HG02981 (cell line): ENCODE measurements at regions not wholly inside any gene's neighbourhood (a gene's known extent, or its start where the extent isn't known, plus 50 kb on each side); places are given as distances from the start of the nearest gene placed in this dataset.
"Not testable (repeated sequence)": the region's sequence is repeated elsewhere in the genome, so short reads cannot be mapped to it uniquely, and the experiment has no call there.

Experiments used
- ATAC-seq: cut with Tn5 transposase; IDR thresholded peaks from one replicate; pipeline ENCODE4 v1.9.1; 2021; ENCODE audit warnings: mild to moderate bottlenecking, moderate library complexity; ENCODE audit not compliant: unreplicated experiment

GRCh38 chr21:28224191-28224726 is 768.4 kb downstream of the LTN1 start:
- ATAC-seq, result no peak

GRCh38 chr21:28221984-28222383 is 770.7 kb downstream of the LTN1 start:
- no peak for ATAC-seq

- no peak for ATAC-seq
Measured at GRCh38 chr21:28220680-28221079, 772.0 kb downstream of the LTN1 start.

- ATAC-seq, result no peak
Measured at GRCh38 chr21:28216976-28217523, 775.6 kb downstream of the LTN1 start.

GRCh38 chr21:28215214-28215954 is 777.3 kb downstream of the LTN1 start:
- ATAC-seq, result no peak

- no peak for ATAC-seq
Measured at GRCh38 chr21:28214786-28215185, 777.9 kb downstream of the LTN1 start.

- ATAC-seq, result no peak
Measured at GRCh38 chr21:28213261-28213660, 779.4 kb downstream of the LTN1 start.

GRCh38 chr21:28212061-28212460 is 780.6 kb downstream of the LTN1 start:
- ATAC-seq, result no peak

- ATAC-seq, result no peak
Measured at GRCh38 chr21:28207436-28208173, 785.1 kb downstream of the LTN1 start.

- ATAC-seq, result no peak
Measured at GRCh38 chr21:28200726-28201125, 792.0 kb downstream of the LTN1 start.

GRCh38 chr21:28196981-28197380 is 795.7 kb downstream of the LTN1 start:
- ATAC-seq, result no peak

- no peak for ATAC-seq
Measured at GRCh38 chr21:28193189-28193588, 799.5 kb downstream of the LTN1 start.

GRCh38 chr21:28186604-28187003 is 806.1 kb downstream of the LTN1 start:
- ATAC-seq, result no peak

GRCh38 chr21:28181730-28182129 is 810.9 kb downstream of the LTN1 start:
- ATAC-seq, result no peak

- no peak for ATAC-seq
Measured at GRCh38 chr21:28179136-28179535, 813.5 kb downstream of the LTN1 start.

- ATAC-seq, result no peak
Measured at GRCh38 chr21:28177124-28177523, 815.6 kb downstream of the LTN1 start.

- ATAC-seq, result no peak
Measured at GRCh38 chr21:28174701-28175100, 818.0 kb downstream of the LTN1 start.

- ATAC-seq, result no peak
Measured at GRCh38 chr21:28174006-28174405, 818.7 kb downstream of the LTN1 start.

- no peak for ATAC-seq
Measured at GRCh38 chr21:28172376-28172775, 820.3 kb downstream of the LTN1 start.

- no peak for ATAC-seq
Measured at GRCh38 chr21:28167366-28167765, 825.3 kb downstream of the LTN1 start.

- ATAC-seq, result not testable (repeated sequence)
Measured at GRCh38 chr21:28164519-28164918, 828.2 kb downstream of the LTN1 start.

- not testable (repeated sequence) for ATAC-seq
Measured at GRCh38 chr21:28162052-28162451, 830.6 kb downstream of the LTN1 start.
